ENCODE measurements at regions not wholly inside any gene's neighbourhood (a gene's known extent, or its start where the extent isn't known, plus 50 kb on each side); places are given as distances from the start of the nearest gene placed in this dataset.
"Not testable (repeated sequence)": the region's sequence is repeated elsewhere in the genome, so short reads cannot be mapped to it uniquely, and the experiment has no call there.

GRCh38 chr18:22711192-22711685 is 221.9 kb upstream of the RBBP8 start:
- no peak overlapping the region for H3K4me3 Mint-ChIP-seq
- no peak for TF ChIP-seq CTCF (IDR thresholded peaks at IDR 0.05)
- peaks cover 0 to 2% (median 1%) of the 10 kb centered on the region in 3 donors for H3K27me3 Mint-ChIP-seq (ENCODE audit: low read depth in 3 of 3)
- intact Hi-C loops (cut with micrococcal nuclease), result no loop called here
- no peak overlapping the region for H3K27ac Mint-ChIP-seq
- Histone ChIP-seq H3K27ac (ENCODE audit: low read depth in 1 of 2, low read length in 2 of 2) (no peak overlapping the region), H3K9ac (ENCODE audit: insufficient read depth, low read length, poor library complexity, severe bottlenecking) (no peak overlapping the region), H3K4me1 (ENCODE audit: control insufficient read depth in 1 of 2, insufficient read depth in 2 of 2, low read length in 2 of 2) (no peaks in the 10 kb centered on the region), H3K4me3 (replicated peaks in 1 of 3; ENCODE audit: low read depth in 2 of 3, low read length in 3 of 3) (no peak overlapping the region), H3K79me2 (ENCODE audit: insufficient read depth, low read length) (no peaks in the 10 kb centered on the region), H4K20me1 (ENCODE audit: insufficient read depth, low read length) (no peaks in the 10 kb centered on the region), H3K27me3 (ENCODE audit: control insufficient read depth in 2 of 2, insufficient read depth in 2 of 2, low read length in 2 of 2) (no peaks in the 10 kb centered on the region), H3K36me3 (replicated peaks in 1 of 2; ENCODE audit: control insufficient read depth in 1 of 2, insufficient read depth in 2 of 2, low read length in 2 of 2) (no peaks in the 10 kb centered on the region), H3K4me2 (replicated peaks; ENCODE audit: extremely low read depth, low read length, poor library complexity, severe bottlenecking) (no peak overlapping the region), H3K9me3 (replicated peaks in 1 of 2; ENCODE audit: control insufficient read depth in 1 of 2, insufficient read depth in 1 of 2, low read length in 2 of 2) (no peaks in the 10 kb centered on the region), H2AFZ (ENCODE audit: insufficient read depth, low read depth, low read length, poor library complexity, severe bottlenecking) (no peak overlapping the region)
- DNase-seq, result no peak
- no peaks in the 10 kb centered on the region for H3K36me3 Mint-ChIP-seq
- H3K4me1 Mint-ChIP-seq, result no peaks in the 10 kb centered on the region
- no peaks in the 10 kb centered on the region for H3K9me3 Mint-ChIP-seq
- WGBS (ENCODE audit: insufficient coverage), result 70% methylated on average over 3 of the region's 7 CpGs

GRCh38 chr18:22713511-22713910 is 219.6 kb upstream of the RBBP8 start:
- no peak overlapping the region for H3K27ac Mint-ChIP-seq
- no peak overlapping the region for H3K4me3 ChIP-seq (replicated peaks in 1 of 3; ENCODE audit: low read depth in 2 of 3, low read length in 3 of 3)
- TF ChIP-seq CTCF (IDR thresholded peaks at IDR 0.05), result no peak
- DNase-seq, result no peak
- H3K27ac ChIP-seq (ENCODE audit: low read depth in 1 of 2, low read length in 2 of 2), result no peak overlapping the region
- H3K36me3 ChIP-seq (replicated peaks in 1 of 2; ENCODE audit: control insufficient read depth in 1 of 2, insufficient read depth in 2 of 2, low read length in 2 of 2), result no peaks in the 10 kb centered on the region
- peaks cover 0 to 2% (median 1%) of the 10 kb centered on the region in 3 donors for H3K27me3 Mint-ChIP-seq (ENCODE audit: low read depth in 3 of 3)
- no peaks in the 10 kb centered on the region for H3K27me3 ChIP-seq (ENCODE audit: control insufficient read depth in 2 of 2, insufficient read depth in 2 of 2, low read length in 2 of 2)
- no peaks in the 10 kb centered on the region for H3K4me1 Mint-ChIP-seq
- H2AFZ ChIP-seq (ENCODE audit: insufficient read depth, low read depth, low read length, poor library complexity, severe bottlenecking), result no peak overlapping the region
- no CpG with 5 or more reads among the region's 1 CpG for WGBS (ENCODE audit: insufficient coverage)
- H3K4me1 ChIP-seq (ENCODE audit: control insufficient read depth in 1 of 2, insufficient read depth in 2 of 2, low read length in 2 of 2), result no peaks in the 10 kb centered on the region
- no peaks in the 10 kb centered on the region for H3K36me3 Mint-ChIP-seq
- H3K4me3 Mint-ChIP-seq, result no peak overlapping the region
- no peaks in the 10 kb centered on the region for H3K9me3 Mint-ChIP-seq
- no peaks in the 10 kb centered on the region for H3K79me2 ChIP-seq (ENCODE audit: insufficient read depth, low read length)
- no peak overlapping the region for H3K9ac ChIP-seq (ENCODE audit: insufficient read depth, low read length, poor library complexity, severe bottlenecking)
- no peaks in the 10 kb centered on the region for H4K20me1 ChIP-seq (ENCODE audit: insufficient read depth, low read length)
- intact Hi-C loops (cut with micrococcal nuclease), result no loop called here
- no peaks in the 10 kb centered on the region for H3K9me3 ChIP-seq (replicated peaks in 1 of 2; ENCODE audit: control insufficient read depth in 1 of 2, insufficient read depth in 1 of 2, low read length in 2 of 2)
- no peak overlapping the region for H3K4me2 ChIP-seq (replicated peaks; ENCODE audit: extremely low read depth, low read length, poor library complexity, severe bottlenecking)

GRCh38 chr18:22717536-22717935 is 215.6 kb upstream of the RBBP8 start:
- H3K36me3 Mint-ChIP-seq; H3K9ac ChIP-seq (ENCODE audit: insufficient read depth, low read length, poor library complexity, severe bottlenecking); H3K36me3 ChIP-seq (replicated peaks in 1 of 2; ENCODE audit: control insufficient read depth in 1 of 2, insufficient read depth in 2 of 2, low read length in 2 of 2): not testable (repeated sequence)

More at GRCh38 chr18:22717536-22717935, 215.6 kb upstream of the RBBP8 start:
- DNase-seq; H3K4me3 ChIP-seq (replicated peaks in 1 of 3; ENCODE audit: low read depth in 2 of 3, low read length in 3 of 3); H3K27ac ChIP-seq (ENCODE audit: low read depth in 1 of 2, low read length in 2 of 2); H3K9me3 Mint-ChIP-seq; H3K79me2 ChIP-seq (ENCODE audit: insufficient read depth, low read length); H4K20me1 ChIP-seq (ENCODE audit: insufficient read depth, low read length); H3K4me3 Mint-ChIP-seq; H3K4me1 ChIP-seq (ENCODE audit: control insufficient read depth in 1 of 2, insufficient read depth in 2 of 2, low read length in 2 of 2); H3K4me1 Mint-ChIP-seq; H3K4me2 ChIP-seq (replicated peaks; ENCODE audit: extremely low read depth, low read length, poor library complexity, severe bottlenecking); H3K27ac Mint-ChIP-seq; H2AFZ ChIP-seq (ENCODE audit: insufficient read depth, low read depth, low read length, poor library complexity, severe bottlenecking); H3K27me3 Mint-ChIP-seq (ENCODE audit: low read depth in 3 of 3); H3K9me3 ChIP-seq (replicated peaks in 1 of 2; ENCODE audit: control insufficient read depth in 1 of 2, insufficient read depth in 1 of 2, low read length in 2 of 2); H3K27me3 ChIP-seq (ENCODE audit: control insufficient read depth in 2 of 2, insufficient read depth in 2 of 2, low read length in 2 of 2); intact Hi-C loops (cut with micrococcal nuclease): not testable (repeated sequence)
- WGBS (ENCODE audit: insufficient coverage), result 93% methylated on average over 3 of the region's 7 CpGs

All from CD14-positive monocyte (primary cell).